ENCODE measurements at regions not wholly inside any gene's neighbourhood (a gene's known extent, or its start where the extent isn't known, plus 50 kb on each side); places are given as distances from the start of the nearest gene placed in this dataset.

GRCh38 chr11:11215058-11215815, 137.8 kb downstream of the CSNK2A3 start:
- no peak for TF ChIP-seq CTCF (IDR thresholded peaks at IDR 0.05; ENCODE audit: insufficient read depth, low read length)
- TF ChIP-seq POLR2AphosphoS5 (IDR thresholded peaks at IDR 0.05; ENCODE audit: low read depth) = no peak
- TF ChIP-seq GABPA (IDR thresholded peaks at IDR 0.05; ENCODE audit: low read depth) = no peak

Data from HL-60 (cell line).